Keratinocyte (primary cell): ENCODE measurements at regions not wholly inside any gene's neighbourhood (a gene's known extent, or its start where the extent isn't known, plus 50 kb on each side); places are given as distances from the start of the nearest gene placed in this dataset.

Experiments used
- DNase-seq: peaks from one replicate; pipeline ENCODE4 v3.0.0-alpha.2; 2011; ENCODE audit warnings: low read depth, missing footprints, low spot score
- FAIRE-seq: peaks from 2 replicates; lab custom pipeline; 2011; peaks lifted over from hg19 to GRCh38; lab: Jason Lieb, UNC
- H2AFZ ChIP-seq: 2 replicates; pipeline ENCODE4 v1.6.0; 2012; ENCODE audit warnings: low read length, control low read depth, inconsistent platforms; ENCODE audit not compliant: control insufficient read depth
- H3K27ac ChIP-seq: 2 replicates; pipeline ENCODE4 v1.5.1; 2011; ENCODE audit warnings: low read length; ENCODE audit not compliant: control insufficient read depth, insufficient read depth
- H3K27me3 ChIP-seq: 3 replicates; pipeline ENCODE4 v1.6.0; 2011; ENCODE audit warnings: low read length; ENCODE audit not compliant: control insufficient read depth, insufficient read depth; ENCODE audit errors: extremely low read depth
- H3K36me3 ChIP-seq, 2 experiments: 2 replicates in 1 of 2; 3 replicates in 1 of 2; pipeline ENCODE4 v1.5.1; 2011; ENCODE audit warnings: low read length in 2 of 2, mild to moderate bottlenecking in 1 of 2; ENCODE audit not compliant: control insufficient read depth in 2 of 2, insufficient read depth in 2 of 2; ENCODE audit errors: extremely low read depth in 1 of 2
- H3K4me1 ChIP-seq: 3 replicates; pipeline ENCODE4 v1.5.1; 2011; ENCODE audit warnings: low read length; ENCODE audit not compliant: control insufficient read depth, insufficient read depth; ENCODE audit errors: extremely low read depth
- H3K4me2 ChIP-seq: 3 replicates; pipeline ENCODE4 v1.6.0; 2011; ENCODE audit warnings: low read depth, low read length; ENCODE audit not compliant: control insufficient read depth, insufficient read depth; ENCODE audit errors: extremely low read depth
- H3K4me3 ChIP-seq, 3 experiments: fragments of 200-600 bp in 1 of 3; sonication (generic) in 1 of 3; 2 replicates in 2 of 3; 3 replicates in 1 of 3; pipeline ENCODE4 v1.5.1; 2011 to 2016; ENCODE audit warnings: low read length in 3 of 3, mild to moderate bottlenecking in 3 of 3, control low read depth in 2 of 3, inconsistent platforms in 1 of 3, low read depth in 1 of 3, mixed read lengths in 1 of 3, mixed run types in 1 of 3, moderate library complexity in 1 of 3; ENCODE audit not compliant: control insufficient read depth in 2 of 3, insufficient read depth in 2 of 3; ENCODE audit errors: extremely low read depth in 1 of 3
- H3K79me2 ChIP-seq: 2 replicates; pipeline ENCODE4 v1.6.0; 2012; ENCODE audit warnings: low read length; ENCODE audit not compliant: control insufficient read depth, insufficient read depth
- H3K9ac ChIP-seq: 3 replicates; pipeline ENCODE4 v1.6.0; 2011; ENCODE audit warnings: low read length; ENCODE audit not compliant: control insufficient read depth, insufficient read depth; ENCODE audit errors: extremely low read depth
- H3K9me1 ChIP-seq: 3 replicates; pipeline ENCODE4 v1.6.0; 2011; ENCODE audit warnings: low read length; ENCODE audit not compliant: control insufficient read depth, insufficient read depth; ENCODE audit errors: extremely low read depth
- H3K9me3 ChIP-seq: 2 replicates; pipeline ENCODE4 v1.5.1; 2012; ENCODE audit warnings: low read depth, low read length; ENCODE audit not compliant: control insufficient read depth
- H4K20me1 ChIP-seq: 3 replicates; pipeline ENCODE4 v1.6.0; 2011; ENCODE audit warnings: low read length; ENCODE audit not compliant: control insufficient read depth, insufficient read depth; ENCODE audit errors: extremely low read depth
- CTCF ChIP-seq, 3 experiments: IDR thresholded peaks in 1 of 3; conservative IDR thresholded peaks in 1 of 3; optimal IDR thresholded peaks in 1 of 3; 2 replicates in 2 of 3; 3 replicates in 1 of 3; pipeline versions ENCODE3 to v1.5.1; 2011; ENCODE audit warnings: low read length in 3 of 3, mild to moderate bottlenecking in 3 of 3, moderate library complexity in 2 of 3, control low read depth in 1 of 3, inconsistent platforms in 1 of 3; ENCODE audit not compliant: insufficient read depth in 2 of 3; ENCODE audit errors: extremely low read depth in 1 of 3
- EZH2 ChIP-seq: IDR thresholded peaks from one replicate; pipeline ENCODE4 v1.6.1; 2012; ENCODE audit warnings: inconsistent platforms, mild to moderate bottlenecking, low read length, moderate library complexity
- dilution Hi-C: fragments of 300-500 bp; cut with MboI; formaldehyde crosslinking; loops from one replicate; pipeline ENCODE4 v1.7.0; 2020; ENCODE audit warnings: low sequenced_read_pairs; ENCODE audit not compliant: extremely low pct_ligation_motif_present

- H3K9me1 ChIP-seq: no peaks in the 10 kb centered on the region
- no peak for DNase-seq
- no peaks in the 10 kb centered on the region for H3K4me1 ChIP-seq
- no peak overlapping the region for H2AFZ ChIP-seq
- no peaks in the 10 kb centered on the region for H3K36me3 ChIP-seq
- dilution Hi-C loops: no loop called here
- H3K9ac ChIP-seq: no peak overlapping the region
- H3K27me3 ChIP-seq: no peaks in the 10 kb centered on the region
- no peak overlapping the region for H3K4me2 ChIP-seq
- TF ChIP-seq EZH2: no peak
- no peak for TF ChIP-seq CTCF (optimal IDR thresholded peaks at IDR 0.05 in 1 of 3, IDR thresholded peaks at IDR 0.05 in 1 of 3, conservative IDR thresholded peaks at IDR 0.05 in 1 of 3; ENCODE audit: extremely low read depth in 1 of 3, insufficient read depth in 2 of 3, low read length in 3 of 3)
- no peak for FAIRE-seq
- no peaks in the 10 kb centered on the region for H3K9me3 ChIP-seq
- no peaks in the 10 kb centered on the region for H4K20me1 ChIP-seq
- no peaks in the 10 kb centered on the region for H3K79me2 ChIP-seq
- no peak overlapping the region for H3K27ac ChIP-seq
- no peak overlapping the region for H3K4me3 ChIP-seq
Measured at GRCh38 chr5:3694819-3695218, 99.2 kb downstream of the IRX1 start.

- Histone ChIP-seq H3K9ac (no peak overlapping the region), H3K9me3 (peaks cover 2% of the 10 kb centered on the region), H3K36me3 (no peaks in the 10 kb centered on the region), H3K4me2 (no peak overlapping the region), H4K20me1 (no peaks in the 10 kb centered on the region), H3K4me3 (no peak overlapping the region), H3K27me3 (no peaks in the 10 kb centered on the region), H3K27ac (no peak overlapping the region), H3K79me2 (no peaks in the 10 kb centered on the region), H3K4me1 (no peaks in the 10 kb centered on the region), H3K9me1 (no peaks in the 10 kb centered on the region), H2AFZ (no peak overlapping the region)
- FAIRE-seq (no peak), DNase-seq (no peak)
- dilution Hi-C loops: no loop called here
- TF ChIP-seq CTCF (optimal IDR thresholded peaks at IDR 0.05 in 1 of 3, IDR thresholded peaks at IDR 0.05 in 1 of 3, conservative IDR thresholded peaks at IDR 0.05 in 1 of 3; ENCODE audit: extremely low read depth in 1 of 3, insufficient read depth in 2 of 3, low read length in 3 of 3): no peak
- no peak for TF ChIP-seq EZH2
Measured at GRCh38 chr5:3695818-3696217, 100.2 kb downstream of the IRX1 start.
